ENCODE measurements at regions not wholly inside any gene's neighbourhood (a gene's known extent, or its start where the extent isn't known, plus 50 kb on each side); places are given as distances from the start of the nearest gene placed in this dataset.

- no peaks in the 10 kb centered on the region for H3K36me3 Mint-ChIP-seq
These were observed 719.4 kb upstream of the PTBP2 start for GRCh38 chr1:96002201-96002600.

GRCh38 chr1:96002969-96003964, 718.3 kb upstream of the PTBP2 start:
- POLR2A ChIA-PET, result no interaction called here
- CTCF ChIA-PET, result no interaction called here
- H3K9me3 Mint-ChIP-seq, result peaks cover 0 to 22% (median 2%) of the 10 kb centered on the region in 5 donors

More at GRCh38 chr1:96002201-96002600, 719.4 kb upstream of the PTBP2 start:
- Histone ChIP-seq H3K27ac (ENCODE audit: low read depth, low read length) (no peak overlapping the region), H3K27me3 (ENCODE audit: insufficient read depth, low read length, poor library complexity, severe bottlenecking) (no peaks in the 10 kb centered on the region), H3K9me3 (ENCODE audit: low read length) (no peaks in the 10 kb centered on the region), H3K36me3 (ENCODE audit: insufficient read depth, low read length) (no peaks in the 10 kb centered on the region), H3K4me3 (ENCODE audit: low read length) (no peak overlapping the region), H3K4me1 (ENCODE audit: insufficient read depth, low read length) (no peaks in the 10 kb centered on the region)
- H3K27ac Mint-ChIP-seq, result no peak overlapping the region
- no peaks in the 10 kb centered on the region for H3K27me3 Mint-ChIP-seq
- CTCF ChIA-PET, result no interaction called here
- H3K4me3 Mint-ChIP-seq, result no peak overlapping the region
- POLR2A ChIA-PET, result no interaction called here
- no peak for DNase-seq
- H3K9me3 Mint-ChIP-seq, result peaks cover 0 to 27% (median 2%) of the 10 kb centered on the region in 5 donors
- H3K4me1 Mint-ChIP-seq, result no peaks in the 10 kb centered on the region

GRCh38 chr1:96009831-96010434, 711.7 kb upstream of the PTBP2 start:
- ChIA-PET POLR2A (no interaction called here), CTCF (no interaction called here)
- Mint-ChIP-seq H3K27me3 (no peaks in the 10 kb centered on the region), H3K9me3 (peaks cover 0 to 14% (median 2%) of the 10 kb centered on the region in 5 donors), H3K27ac (no peak overlapping the region), H3K4me1 (no peaks in the 10 kb centered on the region), H3K4me3 (no peak overlapping the region), H3K36me3 (no peaks in the 10 kb centered on the region)
- Histone ChIP-seq H3K27ac (ENCODE audit: low read depth, low read length) (no peak overlapping the region), H3K4me1 (ENCODE audit: insufficient read depth, low read length) (no peaks in the 10 kb centered on the region), H3K36me3 (ENCODE audit: insufficient read depth, low read length) (no peaks in the 10 kb centered on the region), H3K27me3 (ENCODE audit: insufficient read depth, low read length, poor library complexity, severe bottlenecking) (no peaks in the 10 kb centered on the region), H3K4me3 (ENCODE audit: low read length) (no peak overlapping the region), H3K9me3 (ENCODE audit: low read length) (no peaks in the 10 kb centered on the region)
- no peak for DNase-seq

More at GRCh38 chr1:96002969-96003964, 718.3 kb upstream of the PTBP2 start:
- no peak overlapping the region for H3K27ac ChIP-seq (ENCODE audit: low read depth, low read length)
- no peaks in the 10 kb centered on the region for H3K36me3 ChIP-seq (ENCODE audit: insufficient read depth, low read length)
- no peak for DNase-seq
- H3K4me3 ChIP-seq (ENCODE audit: low read length), result no peak overlapping the region
- H3K4me1 Mint-ChIP-seq, result no peaks in the 10 kb centered on the region
- no peaks in the 10 kb centered on the region for H3K36me3 Mint-ChIP-seq
- H3K27ac Mint-ChIP-seq, result no peak overlapping the region
- no peaks in the 10 kb centered on the region for H3K4me1 ChIP-seq (ENCODE audit: insufficient read depth, low read length)
- no peak overlapping the region for H3K4me3 Mint-ChIP-seq
- H3K9me3 ChIP-seq (ENCODE audit: low read length), result no peaks in the 10 kb centered on the region
- H3K27me3 Mint-ChIP-seq, result no peaks in the 10 kb centered on the region
- no peaks in the 10 kb centered on the region for H3K27me3 ChIP-seq (ENCODE audit: insufficient read depth, low read length, poor library complexity, severe bottlenecking)

- H3K36me3 Mint-ChIP-seq, result no peaks in the 10 kb centered on the region
These were observed 710.0 kb upstream of the PTBP2 start for GRCh38 chr1:96011606-96012005.

GRCh38 chr1:96016219-96016618, 705.4 kb upstream of the PTBP2 start:
- Histone ChIP-seq H3K4me3 (ENCODE audit: low read length) (no peak overlapping the region), H3K36me3 (ENCODE audit: insufficient read depth, low read length) (no peaks in the 10 kb centered on the region), H3K4me1 (ENCODE audit: insufficient read depth, low read length) (no peaks in the 10 kb centered on the region), H3K9me3 (ENCODE audit: low read length) (no peaks in the 10 kb centered on the region), H3K27ac (ENCODE audit: low read depth, low read length) (no peak overlapping the region), H3K27me3 (ENCODE audit: insufficient read depth, low read length, poor library complexity, severe bottlenecking) (no peaks in the 10 kb centered on the region)
- Mint-ChIP-seq H3K4me3 (no peak overlapping the region), H3K4me1 (no peaks in the 10 kb centered on the region), H3K27ac (no peak overlapping the region), H3K36me3 (no peaks in the 10 kb centered on the region), H3K27me3 (no peaks in the 10 kb centered on the region), H3K9me3 (peaks cover 0 to 23% (median 2%) of the 10 kb centered on the region in 5 donors)
- ChIA-PET CTCF (no interaction called here), POLR2A (no interaction called here)
- DNase-seq, result no peak

More at GRCh38 chr1:96011606-96012005, 710.0 kb upstream of the PTBP2 start:
- H3K4me1 ChIP-seq (ENCODE audit: insufficient read depth, low read length), result no peaks in the 10 kb centered on the region
- Mint-ChIP-seq H3K27ac (no peak overlapping the region), H3K4me3 (no peak overlapping the region), H3K9me3 (peaks cover 0 to 6% (median 2%) of the 10 kb centered on the region in 5 donors), H3K27me3 (no peaks in the 10 kb centered on the region), H3K4me1 (no peaks in the 10 kb centered on the region)
- no peaks in the 10 kb centered on the region for H3K36me3 ChIP-seq (ENCODE audit: insufficient read depth, low read length)
- no peaks in the 10 kb centered on the region for H3K9me3 ChIP-seq (ENCODE audit: low read length)
- ChIA-PET POLR2A (no interaction called here), CTCF (no interaction called here)
- H3K27me3 ChIP-seq (ENCODE audit: insufficient read depth, low read length, poor library complexity, severe bottlenecking), result no peaks in the 10 kb centered on the region
- DNase-seq, result no peak
- no peak overlapping the region for H3K27ac ChIP-seq (ENCODE audit: low read depth, low read length)
- H3K4me3 ChIP-seq (ENCODE audit: low read length), result no peak overlapping the region

GRCh38 chr1:96020378-96020777, 701.2 kb upstream of the PTBP2 start:
- Histone ChIP-seq H3K27me3 (ENCODE audit: insufficient read depth, low read length, poor library complexity, severe bottlenecking) (no peaks in the 10 kb centered on the region), H3K27ac (ENCODE audit: low read depth, low read length) (no peak overlapping the region), H3K36me3 (ENCODE audit: insufficient read depth, low read length) (no peaks in the 10 kb centered on the region), H3K4me3 (ENCODE audit: low read length) (no peak overlapping the region), H3K9me3 (ENCODE audit: low read length) (no peaks in the 10 kb centered on the region), H3K4me1 (ENCODE audit: insufficient read depth, low read length) (no peaks in the 10 kb centered on the region)
- Mint-ChIP-seq H3K27me3 (no peaks in the 10 kb centered on the region), H3K27ac (no peak overlapping the region), H3K36me3 (no peaks in the 10 kb centered on the region), H3K9me3 (peaks cover 0 to 18% (median under 1%) of the 10 kb centered on the region in 5 donors), H3K4me1 (no peaks in the 10 kb centered on the region), H3K4me3 (no peak overlapping the region)
- ChIA-PET CTCF (no interaction called here), POLR2A (no interaction called here)
- no peak for DNase-seq

- Mint-ChIP-seq H3K27me3 (no peaks in the 10 kb centered on the region), H3K27ac (no peak overlapping the region), H3K9me3 (peaks cover 3 to 7% (median 5%) of the 10 kb centered on the region in 5 donors), H3K4me1 (no peaks in the 10 kb centered on the region), H3K36me3 (no peaks in the 10 kb centered on the region), H3K4me3 (no peak overlapping the region)
- no peak overlapping the region for H3K4me3 ChIP-seq (ENCODE audit: low read length)
- no peaks in the 10 kb centered on the region for H3K27me3 ChIP-seq (ENCODE audit: insufficient read depth, low read length, poor library complexity, severe bottlenecking)
- H3K4me1 ChIP-seq (ENCODE audit: insufficient read depth, low read length), result no peaks in the 10 kb centered on the region
- no peak for DNase-seq
- ChIA-PET CTCF (no interaction called here), POLR2A (no interaction called here)
- H3K27ac ChIP-seq (ENCODE audit: low read depth, low read length), result no peak overlapping the region
- H3K9me3 ChIP-seq (ENCODE audit: low read length), result no peaks in the 10 kb centered on the region
- no peaks in the 10 kb centered on the region for H3K36me3 ChIP-seq (ENCODE audit: insufficient read depth, low read length)
These were observed 696.5 kb upstream of the PTBP2 start for GRCh38 chr1:96025062-96025461.

- no peak for DNase-seq
- POLR2A ChIA-PET, result no interaction called here
These were observed 693.5 kb upstream of the PTBP2 start for GRCh38 chr1:96028071-96028470.

More at GRCh38 chr1:96028071-96028470, 693.5 kb upstream of the PTBP2 start:
- Mint-ChIP-seq H3K27me3 (no peaks in the 10 kb centered on the region), H3K9me3 (peaks cover 3 to 12% (median 5%) of the 10 kb centered on the region in 5 donors), H3K4me1 (no peaks in the 10 kb centered on the region), H3K4me3 (no peak overlapping the region), H3K27ac (no peak overlapping the region), H3K36me3 (no peaks in the 10 kb centered on the region)
- no peak overlapping the region for H3K27ac ChIP-seq (ENCODE audit: low read depth, low read length)
- H3K4me3 ChIP-seq (ENCODE audit: low read length), result no peak overlapping the region
- no peaks in the 10 kb centered on the region for H3K27me3 ChIP-seq (ENCODE audit: insufficient read depth, low read length, poor library complexity, severe bottlenecking)
- no peaks in the 10 kb centered on the region for H3K9me3 ChIP-seq (ENCODE audit: low read length)
- CTCF ChIA-PET, result no interaction called here
- H3K4me1 ChIP-seq (ENCODE audit: insufficient read depth, low read length), result no peaks in the 10 kb centered on the region
- H3K36me3 ChIP-seq (ENCODE audit: insufficient read depth, low read length), result no peaks in the 10 kb centered on the region

All from CD8-positive, alpha-beta memory T cell (primary cell).